ENCODE measurements at regions not wholly inside any gene's neighbourhood (a gene's known extent, or its start where the extent isn't known, plus 50 kb on each side); places are given as distances from the start of the nearest gene placed in this dataset.
"Not testable (repeated sequence)": the region's sequence is repeated elsewhere in the genome, so short reads cannot be mapped to it uniquely, and the experiment has no call there.

- not testable (repeated sequence) for H3K4me1 Mint-ChIP-seq, H3K4me3 Mint-ChIP-seq, DNase-seq
Observed at GRCh38 chr9:62833323-62834200, 1643.7 kb downstream of the SPATA31A7 start.

GRCh38 chr9:62837254-62837911, 1647.5 kb downstream of the SPATA31A7 start:
- ATAC-seq (replicated peaks in 1 of 4) (peak in 1 of 4 experiments; percentile 3), DNase-seq (peak in 15 of 35 experiments; percentile 8 to 42 (median 25))
- H3K27ac ChIP-seq (ENCODE audit: low read length); H3K27ac Mint-ChIP-seq; H3K4me1 ChIP-seq (ENCODE audit: control insufficient read depth in 1 of 2, extremely low read depth in 1 of 2, insufficient read depth in 2 of 2, low read length in 2 of 2); H3K9me3 ChIP-seq; H3K36me3 Mint-ChIP-seq; POLR2A ChIA-PET; CTCF ChIA-PET; H3K4me1 Mint-ChIP-seq; H3K9me3 Mint-ChIP-seq; H3K27me3 ChIP-seq (replicated peaks in 1 of 2; ENCODE audit: control insufficient read depth in 2 of 2, extremely low read depth in 1 of 2, insufficient read depth in 2 of 2, low read length in 1 of 2); H3K36me3 ChIP-seq (ENCODE audit: control insufficient read depth in 2 of 2, extremely low read depth in 1 of 2, insufficient read depth in 1 of 2, low read length in 1 of 2): not testable (repeated sequence)
- H3K4me3 ChIP-seq (ENCODE audit: control insufficient read depth in 1 of 2, extremely low read depth in 1 of 2, low read length in 1 of 2): peak overlapping the region in 1 of 2 donors; percentile 26
- peaks cover 3 to 11% of the 10 kb centered on the region in 2 donors for H3K27me3 Mint-ChIP-seq
- H3K4me3 Mint-ChIP-seq: peak overlapping the region in 1 of 3 donors; percentile 28
- 9% methylated on average over 18 of the region's 50 CpGs for WGBS (ENCODE audit: insufficient coverage)

More at GRCh38 chr9:62833323-62834200, 1643.7 kb downstream of the SPATA31A7 start:
- H3K27ac ChIP-seq (ENCODE audit: low read length); H3K4me1 ChIP-seq (ENCODE audit: control insufficient read depth in 1 of 2, extremely low read depth in 1 of 2, insufficient read depth in 2 of 2, low read length in 2 of 2); H3K36me3 Mint-ChIP-seq; CTCF ChIA-PET; H3K36me3 ChIP-seq (ENCODE audit: control insufficient read depth in 2 of 2, extremely low read depth in 1 of 2, insufficient read depth in 1 of 2, low read length in 1 of 2); H3K27ac Mint-ChIP-seq; H3K4me3 ChIP-seq (ENCODE audit: control insufficient read depth in 1 of 2, extremely low read depth in 1 of 2, low read length in 1 of 2); H3K27me3 ChIP-seq (replicated peaks in 1 of 2; ENCODE audit: control insufficient read depth in 2 of 2, extremely low read depth in 1 of 2, insufficient read depth in 2 of 2, low read length in 1 of 2); ATAC-seq (replicated peaks in 1 of 4); H3K9me3 Mint-ChIP-seq; H3K9me3 ChIP-seq; POLR2A ChIA-PET: not testable (repeated sequence)
- 57% methylated on average over 6 of the region's 33 CpGs for WGBS (ENCODE audit: insufficient coverage)
- H3K27me3 Mint-ChIP-seq: peaks cover 5 to 10% of the 10 kb centered on the region in 2 donors

- Mint-ChIP-seq H3K27me3 (peaks cover 9 to 19% of the 10 kb centered on the region in 2 donors), H3K4me3 (peak overlapping the region; percentile 79 to 85 (median 80)), H3K27ac (peak overlapping the region; percentile 84 to 89)
- H3K27me3 ChIP-seq (replicated peaks in 1 of 2; ENCODE audit: control insufficient read depth in 2 of 2, extremely low read depth in 1 of 2, insufficient read depth in 2 of 2, low read length in 1 of 2); H3K36me3 Mint-ChIP-seq; H3K9me3 Mint-ChIP-seq; H3K4me1 ChIP-seq (ENCODE audit: control insufficient read depth in 1 of 2, extremely low read depth in 1 of 2, insufficient read depth in 2 of 2, low read length in 2 of 2); CTCF ChIA-PET; POLR2A ChIA-PET; H3K9me3 ChIP-seq; H3K4me1 Mint-ChIP-seq; H3K27ac ChIP-seq (ENCODE audit: low read length); H3K36me3 ChIP-seq (ENCODE audit: control insufficient read depth in 2 of 2, extremely low read depth in 1 of 2, insufficient read depth in 1 of 2, low read length in 1 of 2): not testable (repeated sequence)
- WGBS (ENCODE audit: insufficient coverage): under 1% methylated on average over 53 of the region's 60 CpGs
- ATAC-seq (replicated peaks in 1 of 4) (peak; percentile 99 to 100 (median 99)), DNase-seq (peak; percentile 88 to 98 (median 95))
- peak overlapping the region in 1 of 2 donors; percentile 43 for H3K4me3 ChIP-seq (ENCODE audit: control insufficient read depth in 1 of 2, extremely low read depth in 1 of 2, low read length in 1 of 2)
Observed at GRCh38 chr9:62838024-62838718, 1648.3 kb downstream of the SPATA31A7 start.

GRCh38 chr9:62839168-62839567, 1649.3 kb downstream of the SPATA31A7 start:
- H3K36me3 ChIP-seq (ENCODE audit: control insufficient read depth in 2 of 2, extremely low read depth in 1 of 2, insufficient read depth in 1 of 2, low read length in 1 of 2); H3K4me3 Mint-ChIP-seq; POLR2A ChIA-PET; H3K27ac ChIP-seq (ENCODE audit: low read length); H3K4me3 ChIP-seq (ENCODE audit: control insufficient read depth in 1 of 2, extremely low read depth in 1 of 2, low read length in 1 of 2); H3K9me3 ChIP-seq; H3K4me1 ChIP-seq (ENCODE audit: control insufficient read depth in 1 of 2, extremely low read depth in 1 of 2, insufficient read depth in 2 of 2, low read length in 2 of 2); CTCF ChIA-PET; H3K27ac Mint-ChIP-seq; ATAC-seq (replicated peaks in 1 of 4); H3K4me1 Mint-ChIP-seq; DNase-seq; H3K36me3 Mint-ChIP-seq; H3K27me3 ChIP-seq (replicated peaks in 1 of 2; ENCODE audit: control insufficient read depth in 2 of 2, extremely low read depth in 1 of 2, insufficient read depth in 2 of 2, low read length in 1 of 2): not testable (repeated sequence)
- H3K27me3 Mint-ChIP-seq: peaks cover 11 to 21% of the 10 kb centered on the region in 2 donors
- peaks cover 4 to 11% (median 4%) of the 10 kb centered on the region in 3 donors for H3K9me3 Mint-ChIP-seq
- WGBS (ENCODE audit: insufficient coverage): no CpG with 5 or more reads among the region's 2 CpGs

- H3K36me3 Mint-ChIP-seq; H3K9me3 ChIP-seq; H3K4me1 Mint-ChIP-seq; ATAC-seq (replicated peaks in 1 of 4); H3K27me3 ChIP-seq (replicated peaks in 1 of 2; ENCODE audit: control insufficient read depth in 2 of 2, extremely low read depth in 1 of 2, insufficient read depth in 2 of 2, low read length in 1 of 2); H3K4me3 Mint-ChIP-seq; DNase-seq; H3K4me1 ChIP-seq (ENCODE audit: control insufficient read depth in 1 of 2, extremely low read depth in 1 of 2, insufficient read depth in 2 of 2, low read length in 2 of 2); H3K27ac ChIP-seq (ENCODE audit: low read length); H3K36me3 ChIP-seq (ENCODE audit: control insufficient read depth in 2 of 2, extremely low read depth in 1 of 2, insufficient read depth in 1 of 2, low read length in 1 of 2); POLR2A ChIA-PET; H3K4me3 ChIP-seq (ENCODE audit: control insufficient read depth in 1 of 2, extremely low read depth in 1 of 2, low read length in 1 of 2); CTCF ChIA-PET: not testable (repeated sequence)
- peaks cover 11 to 21% of the 10 kb centered on the region in 2 donors for H3K27me3 Mint-ChIP-seq
- peaks cover 4 to 11% (median 4%) of the 10 kb centered on the region in 3 donors for H3K9me3 Mint-ChIP-seq
- 100% methylated on average over 2 of the region's 9 CpGs for WGBS (ENCODE audit: insufficient coverage)
- peak overlapping the region in 1 of 2 donors; percentile 12 for H3K27ac Mint-ChIP-seq
Observed at GRCh38 chr9:62843145-62843544, 1653.3 kb downstream of the SPATA31A7 start.

GRCh38 chr9:62843706-62844290, 1654.0 kb downstream of the SPATA31A7 start:
- H3K4me1 Mint-ChIP-seq; H3K36me3 Mint-ChIP-seq; H3K27me3 ChIP-seq (replicated peaks in 1 of 2; ENCODE audit: control insufficient read depth in 2 of 2, extremely low read depth in 1 of 2, insufficient read depth in 2 of 2, low read length in 1 of 2); H3K4me1 ChIP-seq (ENCODE audit: control insufficient read depth in 1 of 2, extremely low read depth in 1 of 2, insufficient read depth in 2 of 2, low read length in 2 of 2); CTCF ChIA-PET; H3K4me3 Mint-ChIP-seq; ATAC-seq (replicated peaks in 1 of 4); H3K4me3 ChIP-seq (ENCODE audit: control insufficient read depth in 1 of 2, extremely low read depth in 1 of 2, low read length in 1 of 2); DNase-seq; POLR2A ChIA-PET; H3K36me3 ChIP-seq (ENCODE audit: control insufficient read depth in 2 of 2, extremely low read depth in 1 of 2, insufficient read depth in 1 of 2, low read length in 1 of 2); H3K9me3 ChIP-seq; H3K27ac Mint-ChIP-seq; H3K27ac ChIP-seq (ENCODE audit: low read length): not testable (repeated sequence)
- H3K27me3 Mint-ChIP-seq: peaks cover 8 to 21% of the 10 kb centered on the region in 2 donors
- H3K9me3 Mint-ChIP-seq: peaks cover 4 to 11% (median 4%) of the 10 kb centered on the region in 3 donors
- WGBS (ENCODE audit: insufficient coverage): no CpG with 5 or more reads among the region's 15 CpGs

Measured in T-cell (primary cell).